H1 (cell line): ENCODE measurements at regions not wholly inside any gene's neighbourhood (a gene's known extent, or its start where the extent isn't known, plus 50 kb on each side); places are given as distances from the start of the nearest gene placed in this dataset.

ENCODE experiments used
- CTCF ChIA-PET: fragments of 300-600 bp; sonication (Branson Sonifier 250); formaldehyde crosslinking; loops from one replicate; lab custom pipeline; 2021; ENCODE audit not compliant: partially characterized antibody; lab: Charles Lee
- POLR2A ChIA-PET: fragments of 300-600 bp; sonication (Branson Sonifier 250); formaldehyde crosslinking; loops from one replicate; lab custom pipeline; 2021; ENCODE audit warnings: inconsistent platforms; ENCODE audit not compliant: partially characterized antibody; lab: Charles Lee
- DNase-seq, 2 experiments: peaks; one replicate each; pipeline versions ENCODE4 v3.0.0 to v3.0.0-alpha.2; 2010 to 2022; ENCODE audit warnings: low spot score in 2 of 2, low read depth in 1 of 2, mixed read lengths in 1 of 2
- FAIRE-seq: peaks from 2 replicates; lab custom pipeline; 2011; peaks lifted over from hg19 to GRCh38; lab: Jason Lieb, UNC
- H2AFZ ChIP-seq: 2 replicates; pipeline ENCODE4 v1.8.1; 2012; ENCODE audit warnings: low read length, inconsistent platforms
- H2AK5ac ChIP-seq: 2 replicates; pipeline ENCODE4 v1.6.1; 2013; ENCODE audit warnings: low read depth, low read length
- H2BK120ac ChIP-seq: replicated peaks from 2 replicates; pipeline ENCODE3; 2013; ENCODE audit warnings: low read depth, low read length, inconsistent platforms
- H2BK12ac ChIP-seq: 2 replicates; pipeline ENCODE4 v1.6.1; 2013; ENCODE audit warnings: low read depth, low read length
- H2BK15ac ChIP-seq: 2 replicates; pipeline ENCODE4 v1.6.1; 2013; ENCODE audit warnings: low read length
- H2BK20ac ChIP-seq: 2 replicates; pipeline ENCODE4 v1.6.1; 2013; ENCODE audit warnings: low read length
- H2BK5ac ChIP-seq: 2 replicates; pipeline ENCODE4 v1.6.1; 2013; ENCODE audit warnings: low read depth, low read length
- H3K14ac ChIP-seq: 2 replicates; pipeline ENCODE4 v1.6.1; 2013; ENCODE audit warnings: inconsistent platforms; ENCODE audit not compliant: insufficient read length
- H3K18ac ChIP-seq: 2 replicates; pipeline ENCODE4 v1.6.1; 2013; ENCODE audit warnings: low read length; ENCODE audit errors: extremely low read depth
- H3K23ac ChIP-seq: 2 replicates; pipeline ENCODE4 v1.6.1; 2013; ENCODE audit warnings: inconsistent platforms; ENCODE audit not compliant: insufficient read length
- H3K23me2 ChIP-seq: 2 replicates; pipeline ENCODE4 v1.6.1; 2013; ENCODE audit warnings: low read depth, low read length
- H3K27ac ChIP-seq: 2 replicates; pipeline ENCODE4 v1.6.1; 2011; ENCODE audit warnings: low read depth, low read length, inconsistent platforms
- H3K27me3 ChIP-seq, 4 experiments: replicated peaks in 1 of 4; 1 replicate in 1 of 4; 2 replicates in 3 of 4; pipeline versions ENCODE4 v1.6.1 to v1.8.1; 2011 to 2013; ENCODE audit warnings: low read length in 3 of 4, mild to moderate bottlenecking in 3 of 4, inconsistent platforms in 2 of 4, mixed read lengths in 2 of 4, moderate library complexity in 1 of 4; ENCODE audit not compliant: control insufficient read depth in 3 of 4, insufficient read depth in 3 of 4; ENCODE audit errors: extremely low read depth in 1 of 4
- H3K36me3 ChIP-seq, 4 experiments: 2 replicates each; pipeline versions ENCODE4 v1.6.1 to v1.8.1; 2011 to 2013; ENCODE audit warnings: mild to moderate bottlenecking in 4 of 4, low read length in 3 of 4, moderate library complexity in 2 of 4, control low read depth in 1 of 4, inconsistent platforms in 1 of 4; ENCODE audit not compliant: insufficient read depth in 4 of 4, control insufficient read depth in 2 of 4
- H3K4ac ChIP-seq: replicated peaks from 2 replicates; pipeline ENCODE3; 2013; ENCODE audit warnings: low read length, low read depth, mixed read lengths, inconsistent platforms; ENCODE audit not compliant: insufficient read length
- H3K4me1 ChIP-seq, 4 experiments: replicated peaks in 1 of 4; 1 replicate in 1 of 4; 2 replicates in 3 of 4; pipeline versions ENCODE4 v1.6.1 to v1.8.1; 2011 to 2013; ENCODE audit warnings: low read length in 3 of 4, inconsistent platforms in 2 of 4, mixed read lengths in 1 of 4; ENCODE audit not compliant: insufficient read depth in 4 of 4, control insufficient read depth in 3 of 4
- H3K4me2 ChIP-seq, 2 experiments: 2 replicates each; pipeline versions ENCODE4 v1.6.1 to v1.8.1; 2011 to 2013; ENCODE audit warnings: low read depth in 2 of 2, low read length in 2 of 2, control low read depth in 1 of 2, inconsistent platforms in 1 of 2, mild to moderate bottlenecking in 1 of 2; ENCODE audit not compliant: insufficient read depth in 1 of 2
- H3K4me3 ChIP-seq, 4 experiments: fragments of 200-600, 300-600 bp in 1 of 4; sonication (generic), shearing (Covaris generic), sonication (Bioruptor Twin) in 1 of 4; 2 replicates each; pipeline versions ENCODE4 v1.5.1 to v1.8.1; 2011 to 2016; ENCODE audit warnings: low read length in 4 of 4, low read depth in 3 of 4, control low read depth in 2 of 4, inconsistent platforms in 2 of 4, mild to moderate bottlenecking in 2 of 4, mixed read lengths in 1 of 4, moderate library complexity in 1 of 4; ENCODE audit not compliant: insufficient read depth in 2 of 4; ENCODE audit errors: extremely low read depth in 1 of 4
- H3K56ac ChIP-seq: replicated peaks from 2 replicates; pipeline ENCODE3; 2013; ENCODE audit warnings: low read depth, mild to moderate bottlenecking, mixed read lengths, low read length, inconsistent platforms; ENCODE audit not compliant: insufficient read length
- H3K79me1 ChIP-seq: 2 replicates; pipeline ENCODE4 v1.6.1; 2013; ENCODE audit warnings: low read depth, low read length, control low read depth
- H3K79me2 ChIP-seq, 2 experiments: 2 replicates each; pipeline versions ENCODE4 v1.6.1 to v1.8.1; 2012 to 2013; ENCODE audit warnings: low read length in 2 of 2, mild to moderate bottlenecking in 2 of 2, inconsistent platforms in 1 of 2; ENCODE audit not compliant: insufficient read depth in 2 of 2, control insufficient read depth in 1 of 2
- H3K9ac ChIP-seq, 4 experiments: replicated peaks in 1 of 4; 1 replicate in 1 of 4; 2 replicates in 3 of 4; pipeline versions ENCODE4 v1.6.1 to v1.8.1; 2011 to 2013; ENCODE audit warnings: low read depth in 3 of 4, low read length in 3 of 4, control low read depth in 2 of 4, mild to moderate bottlenecking in 2 of 4, moderate library complexity in 2 of 4, inconsistent platforms in 1 of 4; ENCODE audit errors: extremely low read depth in 1 of 4
- H3K9me3 ChIP-seq, 2 experiments: 2 replicates each; pipeline versions ENCODE4 v1.6.1 to v1.8.1; 2012 to 2013; ENCODE audit warnings: mild to moderate bottlenecking in 2 of 2, moderate library complexity in 2 of 2, control low read depth in 1 of 2, inconsistent platforms in 1 of 2, low read depth in 1 of 2, low read length in 1 of 2, mixed read lengths in 1 of 2; ENCODE audit not compliant: insufficient read depth in 2 of 2
- H4K20me1 ChIP-seq, 2 experiments: replicated peaks in 1 of 2; 2 replicates each; pipeline versions ENCODE3 to v1.8.1; 2011 to 2013; ENCODE audit warnings: inconsistent platforms in 2 of 2, low read length in 2 of 2, mild to moderate bottlenecking in 1 of 2; ENCODE audit not compliant: insufficient read depth in 2 of 2, control insufficient read depth in 1 of 2
- H4K5ac ChIP-seq: 2 replicates; pipeline ENCODE4 v1.6.1; 2013; ENCODE audit warnings: low read length, low read depth, mixed read lengths, inconsistent platforms; ENCODE audit not compliant: insufficient read length
- H4K8ac ChIP-seq: 2 replicates; pipeline ENCODE4 v1.8.0; 2013; ENCODE audit warnings: mild to moderate bottlenecking, moderate library complexity, low read length, inconsistent platforms; ENCODE audit not compliant: insufficient read depth; ENCODE audit errors: extremely low read depth
- H4K91ac ChIP-seq: replicated peaks from 2 replicates; pipeline ENCODE3; 2013; ENCODE audit warnings: low read length, mixed read lengths, inconsistent platforms; ENCODE audit not compliant: insufficient read length
- BRCA1 ChIP-seq: IDR thresholded peaks from 2 replicates; pipeline ENCODE4 v1.6.1; 2012; ENCODE audit warnings: low read depth, low read length, improper control_type of control experiment
- EZH2 ChIP-seq: fragments of 200-600 bp; sonication (generic); IDR thresholded peaks from 2 replicates; pipeline ENCODE4 v1.7.1; 2012; ENCODE audit warnings: low read depth, mild to moderate bottlenecking, moderate library complexity, low read length, inconsistent platforms; ENCODE audit not compliant: severe bottlenecking
- HDAC2 ChIP-seq, 2 experiments: fragments of 300-600 bp in 1 of 2; sonication (generic) in 1 of 2; IDR thresholded peaks; 2 replicates each; pipeline ENCODE4 v1.6.1; 2011 to 2012; ENCODE audit warnings: low read depth in 2 of 2, low read length in 2 of 2, mild to moderate bottlenecking in 2 of 2, moderate library complexity in 2 of 2, borderline replicate concordance in 1 of 2, inconsistent platforms in 1 of 2
- MAFK ChIP-seq: IDR thresholded peaks from 2 replicates; pipeline ENCODE4 v1.6.1; 2012; ENCODE audit warnings: low read depth, mild to moderate bottlenecking, improper control_type of control experiment, low read length
- NRF1 ChIP-seq: IDR thresholded peaks from 2 replicates; pipeline ENCODE4 v1.6.1; 2011; ENCODE audit warnings: mild to moderate bottlenecking, low read depth, low read length, improper control_type of control experiment
- RXRA ChIP-seq: IDR thresholded peaks from 2 replicates; pipeline ENCODE4 v1.6.1; 2011; ENCODE audit warnings: low read depth, mild to moderate bottlenecking, low read length, moderate library complexity; ENCODE audit not compliant: insufficient read depth
- SAP30 ChIP-seq: fragments of 300-600 bp; sonication (generic); IDR thresholded peaks from 2 replicates; pipeline ENCODE4 v1.7.1; 2012; ENCODE audit warnings: low read length, moderate library complexity, mild to moderate bottlenecking, inconsistent platforms; ENCODE audit not compliant: insufficient read depth, insufficient replicate concordance
- SIRT6 ChIP-seq: IDR thresholded peaks from one replicate; pipeline ENCODE4 v1.7.1; 2012; ENCODE audit warnings: low read length, inconsistent platforms
- ZNF274 ChIP-seq: IDR thresholded peaks from 2 replicates; pipeline ENCODE4 v1.7.0; 2012; ENCODE audit warnings: low read length, borderline replicate concordance; ENCODE audit errors: extremely low read depth
- WGBS, 2 experiments: shearing (Covaris generic) in 1 of 2; methylation state at CpG; one replicate each; pipeline versions ENCODE4 v1.1.6 to v1.1.7; 2013 to 2015; ENCODE audit warnings: low lambda C conversion rate in 2 of 2, mixed read lengths in 2 of 2, inconsistent platforms in 1 of 2, low coverage in 1 of 2, missing lambda C conversion rate in 1 of 2; ENCODE audit not compliant: insufficient replicate concordance in 2 of 2, insufficient coverage in 1 of 2, insufficient read length in 1 of 2; ENCODE audit errors: extremely low coverage in 1 of 2, missing lambda C conversion rate in 1 of 2; 5-methylcytosine and 5-hydroxymethylcytosine counted together
- TF ChIP-seq, protein P1 (sequence below): IDR thresholded peaks from 2 replicates; pipeline ENCODE4 v1.6.1; 2011; ENCODE audit warnings: low read depth, mild to moderate bottlenecking, low read length; ENCODE audit not compliant: insufficient read depth

DNA sequence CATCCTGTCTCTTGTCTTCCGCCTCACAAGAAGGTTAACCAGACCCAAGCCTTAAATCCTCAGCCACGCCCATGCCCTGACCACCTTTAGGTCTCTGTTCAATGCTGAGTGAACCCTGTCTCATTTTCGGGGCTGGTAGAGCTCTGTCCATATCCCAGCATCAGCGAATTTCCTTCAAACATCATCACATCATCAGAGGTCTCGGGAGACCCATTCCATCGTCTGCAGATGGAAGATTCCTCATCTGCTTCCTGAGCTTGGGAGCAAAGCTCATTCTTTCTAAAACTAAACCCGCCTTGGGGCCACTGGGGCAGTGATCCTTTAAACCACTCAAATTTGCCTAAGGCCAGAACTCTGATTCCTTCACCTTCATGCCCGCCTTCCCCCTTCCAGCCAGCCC is 173.7 kb downstream of the TTC32 start:
- FAIRE-seq (no peak), DNase-seq (no peak)
- no peaks in the 10 kb centered on the region for H4K20me1 ChIP-seq
- 88% methylated on average over 8 of the region's 8 CpGs; no CpG with 5 or more reads in 1 of the 2 experiments for WGBS, 2 experiments
- H3K79me2 ChIP-seq, result no peaks in the 10 kb centered on the region
- no peak overlapping the region for H3K56ac ChIP-seq
- no peak overlapping the region for H3K4ac ChIP-seq
- no peak overlapping the region for H2BK15ac ChIP-seq
- ChIA-PET CTCF (interaction anchor here (1.3 to 5.4 kb wide), 3 partner anchors 18 to 135 kb away, joined by 6 to 24 read pairs (median 14); no protein-coding TSS in a partner anchor), POLR2A (interaction anchor here (1.3 kb wide), 1 partner anchor 375 kb away, joined by 3 read pairs; no protein-coding TSS in a partner anchor)
- H2AFZ ChIP-seq, result no peak overlapping the region
- H2BK12ac ChIP-seq, result no peak overlapping the region
- H3K14ac ChIP-seq, result no peak overlapping the region
- no peaks in the 10 kb centered on the region for H3K36me3 ChIP-seq
- H3K4me3 ChIP-seq, result no peak overlapping the region
- H3K79me1 ChIP-seq, result no peaks in the 10 kb centered on the region
- no peaks in the 10 kb centered on the region for H3K9me3 ChIP-seq
- TF ChIP-seq BRCA1 (no peak), HDAC2 (IDR thresholded peaks at IDR 0.05; ENCODE audit: borderline replicate concordance in 1 of 2, low read depth in 2 of 2, low read length in 2 of 2) (no peak), SIRT6 (no peak), SAP30 (no peak), MAFK (no peak), NRF1 (no peak), EZH2 (no peak), RXRA (no peak), ZNF274 (no peak)
- TF ChIP-seq, protein P1, sequence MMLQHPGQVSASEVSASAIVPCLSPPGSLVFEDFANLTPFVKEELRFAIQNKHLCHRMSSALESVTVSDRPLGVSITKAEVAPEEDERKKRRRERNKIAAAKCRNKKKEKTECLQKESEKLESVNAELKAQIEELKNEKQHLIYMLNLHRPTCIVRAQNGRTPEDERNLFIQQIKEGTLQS, result no peak
- no peak overlapping the region for H4K91ac ChIP-seq
- H4K5ac ChIP-seq, result no peak overlapping the region
- H2AK5ac ChIP-seq, result no peak overlapping the region
- H3K23me2 ChIP-seq, result no peaks in the 10 kb centered on the region
- H3K18ac ChIP-seq, result no peak overlapping the region
- H4K8ac ChIP-seq, result no peak overlapping the region
- no peaks in the 10 kb centered on the region for H3K4me1 ChIP-seq
- no peak overlapping the region for H3K27ac ChIP-seq
- no peak overlapping the region for H2BK20ac ChIP-seq
- no peak overlapping the region for H3K23ac ChIP-seq
- H2BK120ac ChIP-seq, result no peak overlapping the region
- H2BK5ac ChIP-seq, result no peak overlapping the region
- H3K9ac ChIP-seq, result no peak overlapping the region
- no peaks in the 10 kb centered on the region for H3K27me3 ChIP-seq
- no peak overlapping the region for H3K4me2 ChIP-seq
